B cell (primary cell): ENCODE measurements at regions not wholly inside any gene's neighbourhood (a gene's known extent, or its start where the extent isn't known, plus 50 kb on each side); places are given as distances from the start of the nearest gene placed in this dataset.

ENCODE experiments used
- ATAC-seq: fragments of 200-7000 bp; cut with Tn5 transposase; one replicate; pipeline ENCODE4 v1.10.0; 2021; ENCODE audit warnings: low read depth, mild to moderate bottlenecking, moderate number of reproducible peaks, moderate library complexity
- CTCF ChIA-PET: fragments of 350-600 bp; sonication (Branson Sonifier 250); formaldehyde crosslinking; loops from one replicate; lab custom pipeline; 2021; ENCODE audit warnings: antibody characterized with exemption, inconsistent platforms; lab: Charles Lee
- POLR2A ChIA-PET: fragments of 350-600 bp; sonication (Branson Sonifier 250); formaldehyde crosslinking; loops from one replicate; lab custom pipeline; 2021; ENCODE audit warnings: antibody characterized with exemption; lab: Charles Lee
- DNase-seq: peaks from one replicate; pipeline ENCODE4 v3.0.0; 2013
- H2AFZ ChIP-seq: 2 replicates; pipeline ENCODE4 v1.6.1; 2012; ENCODE audit warnings: mild to moderate bottlenecking, low read depth, low read length; ENCODE audit not compliant: insufficient read depth, poor library complexity, severe bottlenecking
- H3K27ac ChIP-seq, 2 donors: 1 replicate in 1 of 2; 2 replicates in 1 of 2; pipeline ENCODE4 v1.5.1; 2012 to 2013; ENCODE audit warnings: low read length in 2 of 2, mild to moderate bottlenecking in 2 of 2, moderate library complexity in 1 of 2
- H3K27me3 ChIP-seq, 4 experiments: fragments of 200-600 bp in 1 of 4; sonication (generic) in 1 of 4; replicated peaks in 1 of 4; 1 replicate in 2 of 4; 2 replicates in 2 of 4; pipeline versions ENCODE4 v1.6.1 to v1.7.0; 2013 to 2016; ENCODE audit warnings: low read length in 3 of 4, mild to moderate bottlenecking in 2 of 4, mixed read lengths in 1 of 4, moderate library complexity in 1 of 4; ENCODE audit not compliant: insufficient read depth in 4 of 4, control insufficient read depth in 3 of 4; ENCODE audit errors: control extremely low read depth in 1 of 4
- H3K36me3 ChIP-seq, 2 experiments: replicated peaks in 1 of 2; 1 replicate in 1 of 2; 2 replicates in 1 of 2; pipeline versions ENCODE4 v1.6.1 to v1.7.1; 2013; ENCODE audit warnings: low read length in 1 of 2; ENCODE audit not compliant: insufficient read depth in 2 of 2, control insufficient read depth in 1 of 2; ENCODE audit errors: control extremely low read depth in 1 of 2, extremely low read depth in 1 of 2
- H3K4me1 ChIP-seq, 2 donors: fragments of 200-600 bp in 1 of 2; sonication (generic) in 1 of 2; 1 replicate in 1 of 2; 2 replicates in 1 of 2; pipeline versions ENCODE4 v1.5.1 to v1.6.1; 2013 to 2017; ENCODE audit warnings: low read length in 2 of 2; ENCODE audit not compliant: control insufficient read depth in 2 of 2, insufficient read depth in 2 of 2
- H3K4me2 ChIP-seq: replicated peaks from 2 replicates; pipeline ENCODE3; 2012; ENCODE audit warnings: mild to moderate bottlenecking, low read depth, low read length; ENCODE audit not compliant: poor library complexity, severe bottlenecking
- H3K4me3 ChIP-seq, 5 experiments: fragments of 200-600 bp in 1 of 5; sonication (generic) in 1 of 5; 1 replicate in 3 of 5; 2 replicates in 2 of 5; pipeline versions ENCODE4 v1.5.1 to v1.7.0; 2011 to 2016; ENCODE audit warnings: low read length in 4 of 5, mild to moderate bottlenecking in 4 of 5, low read depth in 2 of 5, control low read depth in 1 of 5, moderate library complexity in 1 of 5; ENCODE audit not compliant: insufficient read depth in 1 of 5; ENCODE audit errors: control extremely low read depth in 1 of 5, extremely low read depth in 1 of 5
- H3K79me2 ChIP-seq: fragments of 200-600 bp; sonication (generic); one replicate; pipeline ENCODE4 v1.6.0; 2016; ENCODE audit warnings: low read length; ENCODE audit not compliant: control insufficient read depth, insufficient read depth
- H3K9ac ChIP-seq: fragments of 200-600 bp; sonication (generic); 2 replicates; pipeline ENCODE4 v1.6.1; 2017; ENCODE audit warnings: mild to moderate bottlenecking, low read length, moderate library complexity
- H3K9me3 ChIP-seq, 3 donors: one replicate each; pipeline versions ENCODE4 v1.6.1 to v1.7.1; 2013; ENCODE audit warnings: low read length in 2 of 3; ENCODE audit not compliant: control insufficient read depth in 2 of 3, insufficient read depth in 1 of 3; ENCODE audit errors: control extremely low read depth in 1 of 3
- H4K20me1 ChIP-seq: 2 replicates; pipeline ENCODE4 v1.6.0; 2012; ENCODE audit warnings: mild to moderate bottlenecking, low read length; ENCODE audit not compliant: insufficient read depth, control insufficient read depth, poor library complexity, severe bottlenecking
- H3K27ac Mint-ChIP-seq: one replicate; pipeline ENCODE4 v1.8.0; 2021; ENCODE audit warnings: mixed read lengths
- H3K27me3 Mint-ChIP-seq: one replicate; pipeline ENCODE4 v1.8.0; 2021; ENCODE audit warnings: mixed read lengths
- H3K4me1 Mint-ChIP-seq: one replicate; pipeline ENCODE4 v1.8.0; 2021; ENCODE audit warnings: mixed read lengths
- H3K4me3 Mint-ChIP-seq: one replicate; pipeline ENCODE4 v1.8.0; 2021; ENCODE audit warnings: mixed read lengths
- H3K9me3 Mint-ChIP-seq: one replicate; pipeline ENCODE4 v1.8.0; 2022; ENCODE audit warnings: mixed read lengths; ENCODE audit not compliant: insufficient read depth
- EZH2 ChIP-seq: IDR thresholded peaks from 2 replicates; pipeline ENCODE4 v1.6.1; 2012; ENCODE audit warnings: borderline replicate concordance, low read depth, mild to moderate bottlenecking, moderate library complexity, low read length; ENCODE audit not compliant: insufficient read depth, poor library complexity, severe bottlenecking
- WGBS: methylation state at CpG from one replicate; pipeline ENCODE4 v1.1.5; 2013; ENCODE audit warnings: missing lambda C conversion rate; ENCODE audit not compliant: insufficient coverage; 5-methylcytosine and 5-hydroxymethylcytosine counted together
- intact Hi-C: fragments of 100-400 bp; cut with micrococcal nuclease; formaldehyde crosslinking; loops from one replicate; pipeline ENCODE4 v1.10.0; 2022
- TF ChIP-seq, protein P1 (sequence below): fragments of 200-600 bp; IDR thresholded peaks from one replicate; pipeline ENCODE4 v1.8.0; 2022; ENCODE audit warnings: antibody characterized with exemption, mild to moderate bottlenecking

DNA sequence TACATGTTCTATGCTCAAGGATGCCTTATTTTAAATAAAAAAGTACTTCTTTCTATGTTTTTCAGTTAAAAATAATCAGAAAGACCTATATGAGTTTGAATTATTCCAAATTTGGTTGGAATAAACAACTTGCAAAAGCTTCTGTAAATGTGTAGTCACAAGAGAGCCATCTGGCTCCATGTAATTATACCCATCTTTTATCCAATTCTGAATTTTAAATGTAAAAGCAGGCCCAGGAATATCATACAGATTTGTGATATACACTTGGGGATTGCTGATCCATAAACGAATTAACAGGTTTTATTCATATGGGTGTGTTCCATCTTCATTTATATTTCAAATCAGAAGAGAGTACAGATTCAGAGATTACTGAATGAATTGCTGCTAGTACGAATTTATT lies 329.2 kb upstream of the LRFN5 start:
- no peak for TF ChIP-seq EZH2
- TF ChIP-seq, protein P1, sequence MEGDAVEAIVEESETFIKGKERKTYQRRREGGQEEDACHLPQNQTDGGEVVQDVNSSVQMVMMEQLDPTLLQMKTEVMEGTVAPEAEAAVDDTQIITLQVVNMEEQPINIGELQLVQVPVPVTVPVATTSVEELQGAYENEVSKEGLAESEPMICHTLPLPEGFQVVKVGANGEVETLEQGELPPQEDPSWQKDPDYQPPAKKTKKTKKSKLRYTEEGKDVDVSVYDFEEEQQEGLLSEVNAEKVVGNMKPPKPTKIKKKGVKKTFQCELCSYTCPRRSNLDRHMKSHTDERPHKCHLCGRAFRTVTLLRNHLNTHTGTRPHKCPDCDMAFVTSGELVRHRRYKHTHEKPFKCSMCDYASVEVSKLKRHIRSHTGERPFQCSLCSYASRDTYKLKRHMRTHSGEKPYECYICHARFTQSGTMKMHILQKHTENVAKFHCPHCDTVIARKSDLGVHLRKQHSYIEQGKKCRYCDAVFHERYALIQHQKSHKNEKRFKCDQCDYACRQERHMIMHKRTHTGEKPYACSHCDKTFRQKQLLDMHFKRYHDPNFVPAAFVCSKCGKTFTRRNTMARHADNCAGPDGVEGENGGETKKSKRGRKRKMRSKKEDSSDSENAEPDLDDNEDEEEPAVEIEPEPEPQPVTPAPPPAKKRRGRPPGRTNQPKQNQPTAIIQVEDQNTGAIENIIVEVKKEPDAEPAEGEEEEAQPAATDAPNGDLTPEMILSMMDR = no peak
- Histone ChIP-seq H3K9ac (no peak overlapping the region), H4K20me1 (no peaks in the 10 kb centered on the region), H3K36me3 (no peaks in the 10 kb centered on the region), H3K4me3 (no peak overlapping the region), H3K4me2 (no peak overlapping the region), H2AFZ (no peak overlapping the region), H3K27ac (no peak overlapping the region), H3K27me3 (no peaks in the 10 kb centered on the region), H3K4me1 (no peaks in the 10 kb centered on the region), H3K79me2 (no peaks in the 10 kb centered on the region), H3K9me3 (no peaks in the 10 kb centered on the region)
- intact Hi-C loops = no loop called here
- ATAC-seq (no peak), DNase-seq (no peak)
- ChIA-PET POLR2A (no interaction called here), CTCF (no interaction called here)
- Mint-ChIP-seq H3K4me1 (no peaks in the 10 kb centered on the region), H3K9me3 (peaks cover 3% of the 10 kb centered on the region), H3K27ac (no peak overlapping the region), H3K4me3 (no peak overlapping the region), H3K27me3 (no peaks in the 10 kb centered on the region)
- WGBS = no CpG with 5 or more reads among the region's 2 CpGs

DNA sequence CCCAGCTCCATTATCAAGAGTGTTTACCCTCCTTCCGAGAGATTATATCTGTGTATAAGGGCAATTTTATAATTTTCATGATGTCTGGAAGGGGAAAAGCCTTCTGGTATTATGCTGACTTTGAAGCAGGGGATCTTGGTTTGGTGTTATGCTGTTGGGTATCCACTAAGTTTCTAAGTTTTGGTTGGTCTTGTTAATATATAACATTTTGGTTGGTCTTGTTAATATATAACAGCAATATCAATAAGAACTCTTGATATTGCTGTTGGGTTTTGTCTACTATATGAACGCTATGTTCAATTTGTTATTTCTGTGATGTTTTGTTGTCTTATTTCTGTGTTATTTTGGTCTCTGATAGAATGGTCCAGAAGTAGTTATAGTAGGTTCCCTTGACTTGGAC lies 349.2 kb upstream of the LRFN5 start:
- Mint-ChIP-seq H3K27ac (no peak overlapping the region), H3K27me3 (no peaks in the 10 kb centered on the region), H3K4me1 (no peaks in the 10 kb centered on the region), H3K9me3 (no peaks in the 10 kb centered on the region), H3K4me3 (no peak overlapping the region)
- Histone ChIP-seq H3K4me1 (no peaks in the 10 kb centered on the region), H3K9ac (no peak overlapping the region), H3K36me3 (no peaks in the 10 kb centered on the region), H4K20me1 (no peaks in the 10 kb centered on the region), H3K27ac (no peak overlapping the region), H3K9me3 (peaks cover 0 to 15% (median 3%) of the 10 kb centered on the region in 3 donors), H3K79me2 (no peaks in the 10 kb centered on the region), H3K4me3 (no peak overlapping the region), H2AFZ (no peak overlapping the region), H3K4me2 (no peak overlapping the region), H3K27me3 (no peaks in the 10 kb centered on the region)
- intact Hi-C loops = no loop called here
- ChIA-PET POLR2A (no interaction called here), CTCF (no interaction called here)
- ATAC-seq (no peak), DNase-seq (no peak)
- TF ChIP-seq, protein P1 = no peak
- no peak for TF ChIP-seq EZH2
- WGBS = no CpG with 5 or more reads among the region's 2 CpGs
